ENCODE measurements at regions not wholly inside any gene's neighbourhood (a gene's known extent, or its start where the extent isn't known, plus 50 kb on each side); places are given as distances from the start of the nearest gene placed in this dataset.

DNA sequence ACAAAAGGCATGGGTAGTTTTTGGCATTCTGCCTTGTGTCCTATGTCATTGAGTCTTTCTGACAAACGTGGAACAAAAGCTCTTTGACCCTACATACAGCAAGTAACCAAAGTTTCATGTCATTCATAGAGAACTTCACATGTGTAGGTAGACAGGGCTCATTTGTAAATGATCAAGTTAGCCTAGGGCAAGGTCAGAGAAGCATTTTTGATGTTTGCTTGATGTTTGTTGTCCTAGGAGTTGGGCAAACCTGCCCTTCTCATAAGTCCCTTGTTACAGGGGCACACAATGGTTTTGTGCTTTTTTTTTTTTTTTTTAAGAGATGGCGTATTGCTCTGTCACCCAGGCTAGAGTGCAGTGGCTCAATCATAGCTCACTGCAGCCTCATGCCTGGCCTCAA is 83.3 kb upstream of the FAM136A start:
- TF ChIP-seq, protein P1, sequence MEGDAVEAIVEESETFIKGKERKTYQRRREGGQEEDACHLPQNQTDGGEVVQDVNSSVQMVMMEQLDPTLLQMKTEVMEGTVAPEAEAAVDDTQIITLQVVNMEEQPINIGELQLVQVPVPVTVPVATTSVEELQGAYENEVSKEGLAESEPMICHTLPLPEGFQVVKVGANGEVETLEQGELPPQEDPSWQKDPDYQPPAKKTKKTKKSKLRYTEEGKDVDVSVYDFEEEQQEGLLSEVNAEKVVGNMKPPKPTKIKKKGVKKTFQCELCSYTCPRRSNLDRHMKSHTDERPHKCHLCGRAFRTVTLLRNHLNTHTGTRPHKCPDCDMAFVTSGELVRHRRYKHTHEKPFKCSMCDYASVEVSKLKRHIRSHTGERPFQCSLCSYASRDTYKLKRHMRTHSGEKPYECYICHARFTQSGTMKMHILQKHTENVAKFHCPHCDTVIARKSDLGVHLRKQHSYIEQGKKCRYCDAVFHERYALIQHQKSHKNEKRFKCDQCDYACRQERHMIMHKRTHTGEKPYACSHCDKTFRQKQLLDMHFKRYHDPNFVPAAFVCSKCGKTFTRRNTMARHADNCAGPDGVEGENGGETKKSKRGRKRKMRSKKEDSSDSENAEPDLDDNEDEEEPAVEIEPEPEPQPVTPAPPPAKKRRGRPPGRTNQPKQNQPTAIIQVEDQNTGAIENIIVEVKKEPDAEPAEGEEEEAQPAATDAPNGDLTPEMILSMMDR (IDR thresholded peaks at IDR 0.05; ENCODE audit: low read length), result no peak
- TF ChIP-seq EZH2 (optimal IDR thresholded peaks at IDR 0.05; ENCODE audit: low read depth, low read length) (no peak), EZH2phosphoT487 (IDR thresholded peaks at IDR 0.05; ENCODE audit: low read length) (no peak)

Measured in MM.1S (cell line).